Left ventricle myocardium inferior (tissue), 1 donor: ENCODE measurements at regions not wholly inside any gene's neighbourhood (a gene's known extent, or its start where the extent isn't known, plus 50 kb on each side); places are given as distances from the start of the nearest gene placed in this dataset.

Source experiments
- DNase-seq: peaks from one replicate; pipeline ENCODE4 v3.0.0-alpha.2; 2020
- H3K27ac ChIP-seq: fragments of 200-600 bp; replicated peaks from 2 replicates; pipeline ENCODE4 v1.8.0; 2021
- H3K27me3 ChIP-seq: fragments of 200-600 bp; 2 replicates; pipeline ENCODE4 v1.8.0; 2021; ENCODE audit warnings: low read depth
- H3K36me3 ChIP-seq: fragments of 200-600 bp; 2 replicates; pipeline ENCODE4 v1.8.0; 2021
- H3K4me1 ChIP-seq: fragments of 200-600 bp; 2 replicates; pipeline ENCODE4 v1.8.0; 2021
- H3K4me3 ChIP-seq: fragments of 200-600 bp; 2 replicates; pipeline ENCODE4 v1.8.0; 2021; ENCODE audit warnings: mild to moderate bottlenecking, moderate library complexity
- H3K9me3 ChIP-seq: fragments of 200-600 bp; replicated peaks from 2 replicates; pipeline ENCODE4 v1.8.0; 2021
- intact Hi-C: fragments of 100-400 bp; cut with micrococcal nuclease; formaldehyde crosslinking; loops from one replicate; pipeline ENCODE4 v1.11.0; 2022
- TF ChIP-seq, protein P1 (sequence below): fragments of 200-600 bp; IDR thresholded peaks from 2 replicates; pipeline ENCODE4 v1.8.0; 2021; ENCODE audit warnings: antibody characterized with exemption, mild to moderate bottlenecking, borderline replicate concordance
- donor health status: DM: no; HTN: yes; CAD: no; lungs with severe emphysema.

DNA sequence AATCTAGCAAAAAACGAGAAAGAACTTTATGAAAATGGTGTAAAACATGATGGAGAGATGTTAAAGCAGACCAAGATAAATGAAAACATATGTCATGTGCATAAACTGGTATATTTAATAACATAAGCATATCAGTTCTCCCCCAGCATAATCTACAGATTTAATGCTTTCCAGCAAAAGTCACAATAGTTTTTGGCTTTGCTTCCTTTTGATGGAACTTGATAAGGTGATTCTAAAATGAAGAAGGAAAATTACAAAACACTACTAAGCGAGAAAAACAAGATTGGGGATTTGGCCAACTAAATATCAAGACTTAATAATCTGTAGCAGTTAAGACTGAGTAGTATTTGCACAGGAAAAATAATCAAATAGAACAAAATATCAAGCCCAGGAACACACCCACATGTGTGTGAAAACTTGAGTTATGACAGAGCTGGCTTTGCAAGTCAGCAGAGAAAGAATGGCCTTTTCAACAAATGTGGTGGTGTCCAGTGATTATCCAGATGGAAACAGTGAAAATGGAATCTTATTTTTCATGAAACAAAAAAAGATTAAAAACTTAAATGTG lies 83.7 kb upstream of the L3MBTL4 start:
- intact Hi-C loops, result no loop called here
- Histone ChIP-seq H3K27me3 (peaks cover 14% of the 10 kb centered on the region), H3K4me3 (no peak overlapping the region), H3K9me3 (no peaks in the 10 kb centered on the region), H3K36me3 (no peaks in the 10 kb centered on the region), H3K4me1 (no peaks in the 10 kb centered on the region), H3K27ac (no peak overlapping the region)
- no peak for DNase-seq
- TF ChIP-seq, protein P1, sequence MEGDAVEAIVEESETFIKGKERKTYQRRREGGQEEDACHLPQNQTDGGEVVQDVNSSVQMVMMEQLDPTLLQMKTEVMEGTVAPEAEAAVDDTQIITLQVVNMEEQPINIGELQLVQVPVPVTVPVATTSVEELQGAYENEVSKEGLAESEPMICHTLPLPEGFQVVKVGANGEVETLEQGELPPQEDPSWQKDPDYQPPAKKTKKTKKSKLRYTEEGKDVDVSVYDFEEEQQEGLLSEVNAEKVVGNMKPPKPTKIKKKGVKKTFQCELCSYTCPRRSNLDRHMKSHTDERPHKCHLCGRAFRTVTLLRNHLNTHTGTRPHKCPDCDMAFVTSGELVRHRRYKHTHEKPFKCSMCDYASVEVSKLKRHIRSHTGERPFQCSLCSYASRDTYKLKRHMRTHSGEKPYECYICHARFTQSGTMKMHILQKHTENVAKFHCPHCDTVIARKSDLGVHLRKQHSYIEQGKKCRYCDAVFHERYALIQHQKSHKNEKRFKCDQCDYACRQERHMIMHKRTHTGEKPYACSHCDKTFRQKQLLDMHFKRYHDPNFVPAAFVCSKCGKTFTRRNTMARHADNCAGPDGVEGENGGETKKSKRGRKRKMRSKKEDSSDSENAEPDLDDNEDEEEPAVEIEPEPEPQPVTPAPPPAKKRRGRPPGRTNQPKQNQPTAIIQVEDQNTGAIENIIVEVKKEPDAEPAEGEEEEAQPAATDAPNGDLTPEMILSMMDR, result no peak

DNA sequence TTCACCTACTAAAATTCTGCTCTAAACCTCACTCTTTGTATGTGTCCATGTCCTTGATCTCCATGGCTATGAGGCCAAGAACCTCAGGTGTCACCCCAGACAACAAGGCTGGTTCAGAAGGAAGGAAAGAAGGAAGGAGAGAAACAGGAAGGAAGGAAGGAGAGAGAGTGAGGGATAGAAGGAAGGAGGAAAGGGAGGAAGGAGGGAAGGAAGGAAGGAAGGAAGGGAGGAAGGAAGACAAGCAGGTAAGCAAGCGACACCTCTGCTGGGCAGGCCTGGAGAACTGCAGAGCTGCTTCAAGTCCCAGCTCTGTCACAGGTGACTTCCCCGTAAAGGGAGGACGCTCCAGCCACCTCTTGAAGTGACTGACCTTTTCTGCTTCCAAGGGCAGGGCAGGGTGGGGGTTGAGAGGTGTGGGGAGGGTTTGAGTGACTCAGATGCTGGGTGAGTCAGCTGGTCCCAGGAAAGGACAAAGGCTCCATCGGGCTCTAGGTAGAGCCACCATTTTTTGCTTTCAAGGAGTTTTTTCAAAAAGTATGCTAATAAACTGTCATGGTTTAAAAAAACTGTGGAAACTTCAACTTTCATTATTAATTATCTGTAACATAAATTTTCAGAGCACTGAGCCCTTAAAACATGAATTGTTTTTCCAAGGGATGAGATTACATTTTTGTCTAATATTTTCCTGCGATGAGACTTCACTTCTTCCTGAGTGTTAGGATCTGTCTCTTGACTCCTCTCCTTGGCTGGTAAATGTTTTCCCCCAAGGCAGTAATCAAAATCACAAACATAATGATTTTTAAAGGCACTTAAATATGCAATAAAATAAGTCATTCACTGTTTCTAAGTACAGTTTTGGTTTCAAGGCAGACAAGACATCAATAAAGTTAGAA lies 90.1 kb upstream of the L3MBTL4 start:
- TF ChIP-seq, protein P1, result no peak
- Histone ChIP-seq H3K27me3 (peaks cover 25% of the 10 kb centered on the region), H3K4me1 (no peaks in the 10 kb centered on the region), H3K9me3 (no peaks in the 10 kb centered on the region), H3K36me3 (no peaks in the 10 kb centered on the region), H3K27ac (no peak overlapping the region), H3K4me3 (no peak overlapping the region)
- DNase-seq, result no peak
- intact Hi-C loops, result no loop called here

- TF ChIP-seq, protein P1, result no peak
- Histone ChIP-seq H3K27me3 (peaks cover 26% of the 10 kb centered on the region), H3K36me3 (no peaks in the 10 kb centered on the region)
Observed at GRCh38 chr18:6505498-6505875, 90.8 kb upstream of the L3MBTL4 start.

GRCh38 chr18:6509417-6509816 lies 94.7 kb upstream of the L3MBTL4 start:
- no peaks in the 10 kb centered on the region for H3K4me1 ChIP-seq
- intact Hi-C loops, result no loop called here
- H3K9me3 ChIP-seq, result peaks cover 2% of the 10 kb centered on the region
- no peak for DNase-seq
- TF ChIP-seq, protein P1, result no peak
- no peak overlapping the region for H3K4me3 ChIP-seq
- H3K36me3 ChIP-seq, result no peaks in the 10 kb centered on the region
- H3K27me3 ChIP-seq, result peaks cover 43% of the 10 kb centered on the region
- no peak overlapping the region for H3K27ac ChIP-seq

More at GRCh38 chr18:6505498-6505875, 90.8 kb upstream of the L3MBTL4 start:
- intact Hi-C loops, result no loop called here
- Histone ChIP-seq H3K4me3 (no peak overlapping the region), H3K4me1 (no peaks in the 10 kb centered on the region), H3K27ac (no peak overlapping the region), H3K9me3 (no peaks in the 10 kb centered on the region)
- no peak for DNase-seq

DNA sequence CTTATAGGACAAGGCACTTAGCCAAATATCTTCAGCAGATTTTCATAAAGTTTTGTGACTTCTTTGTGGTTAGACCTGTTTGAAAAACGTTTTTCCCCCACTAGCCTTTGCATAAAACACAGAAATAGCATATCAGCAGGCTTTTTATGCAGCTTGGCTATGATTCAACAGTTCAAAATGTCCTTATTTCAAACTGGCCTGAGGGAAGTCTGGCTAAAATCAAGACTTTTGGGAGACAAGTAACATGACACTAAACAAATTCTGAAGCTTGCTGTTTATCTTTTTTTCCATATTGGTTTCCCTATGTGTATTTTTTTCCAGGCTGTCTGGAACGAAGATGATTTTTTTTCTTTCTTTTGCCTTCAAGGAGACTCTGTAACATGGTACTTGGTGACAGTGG lies 95.1 kb upstream of the L3MBTL4 start:
- Histone ChIP-seq H3K4me3 (no peak overlapping the region), H3K27ac (no peak overlapping the region), H3K9me3 (peaks cover 6% of the 10 kb centered on the region), H3K4me1 (no peaks in the 10 kb centered on the region), H3K36me3 (no peaks in the 10 kb centered on the region), H3K27me3 (peaks cover 43% of the 10 kb centered on the region)
- TF ChIP-seq, protein P1, result no peak
- DNase-seq, result no peak
- intact Hi-C loops, result no loop called here
